GM19240 (cell line): ENCODE measurements at regions not wholly inside any gene's neighbourhood (a gene's known extent, or its start where the extent isn't known, plus 50 kb on each side); places are given as distances from the start of the nearest gene placed in this dataset.
"Not testable (repeated sequence)": the region's sequence is repeated elsewhere in the genome, so short reads cannot be mapped to it uniquely, and the experiment has no call there.

Source experiments
- DNase-seq: peaks from one replicate; pipeline ENCODE4 v3.0.0; 2011; ENCODE audit warnings: low spot score; ENCODE audit not compliant: insufficient read length

DNA sequence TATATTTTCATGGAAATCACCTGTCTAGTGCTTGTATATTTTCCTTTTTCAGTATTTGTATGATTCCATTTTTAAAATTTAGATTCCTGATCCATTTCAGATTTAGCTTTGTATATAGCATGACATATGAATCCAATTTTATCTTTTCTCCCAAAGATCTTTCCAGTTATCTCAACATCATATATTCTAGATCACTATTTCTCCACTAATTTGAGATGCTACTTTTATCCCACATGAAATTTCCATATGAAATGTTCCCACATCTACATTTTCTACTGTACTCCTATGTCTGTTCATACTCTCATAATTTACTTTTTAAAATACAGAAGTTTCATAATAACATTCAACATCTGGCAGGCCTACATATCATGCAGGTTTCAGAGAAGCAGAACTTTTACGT lies 1784.1 kb downstream of the SLITRK5 start:
- DNase-seq, result no peak

DNA sequence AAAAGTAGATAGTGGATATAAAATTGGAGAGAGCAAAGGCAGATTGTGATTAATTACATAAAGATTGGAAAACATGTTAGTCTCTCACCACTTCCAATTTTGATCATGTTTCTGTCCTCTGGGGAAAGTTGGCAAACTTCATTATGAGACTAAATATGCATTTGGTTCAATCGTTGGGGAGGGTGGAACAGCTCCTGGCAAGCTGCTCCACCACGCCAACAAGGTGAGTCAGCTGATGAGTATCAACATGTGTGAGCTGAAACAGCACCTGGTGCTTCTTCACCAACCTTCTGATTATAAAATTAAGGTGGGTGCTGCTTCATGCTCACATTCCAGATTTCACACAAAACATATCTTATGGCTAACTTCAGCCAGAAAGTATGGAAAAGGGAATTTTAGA lies 1784.6 kb downstream of the SLITRK5 start:
- no peak for DNase-seq

DNA sequence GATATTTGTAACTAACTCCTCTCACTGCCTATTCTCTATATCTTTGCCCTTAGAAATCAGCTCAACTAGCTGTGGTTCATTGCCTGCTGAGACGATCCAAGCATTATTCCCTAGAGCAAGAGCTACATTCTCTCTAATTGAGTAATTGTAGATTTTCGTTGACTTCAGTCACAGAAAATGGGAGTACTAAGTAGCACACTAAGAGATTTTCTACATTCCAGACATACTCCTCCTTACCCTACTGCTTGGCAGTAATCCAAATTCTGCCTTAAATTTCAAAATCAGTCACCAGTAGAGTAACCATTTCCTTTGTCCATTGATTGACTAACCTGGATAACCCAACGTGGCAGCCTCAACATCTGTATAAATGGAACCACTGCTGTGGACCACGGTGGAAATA lies 1786.8 kb downstream of the SLITRK5 start:
- DNase-seq, result no peak

DNA sequence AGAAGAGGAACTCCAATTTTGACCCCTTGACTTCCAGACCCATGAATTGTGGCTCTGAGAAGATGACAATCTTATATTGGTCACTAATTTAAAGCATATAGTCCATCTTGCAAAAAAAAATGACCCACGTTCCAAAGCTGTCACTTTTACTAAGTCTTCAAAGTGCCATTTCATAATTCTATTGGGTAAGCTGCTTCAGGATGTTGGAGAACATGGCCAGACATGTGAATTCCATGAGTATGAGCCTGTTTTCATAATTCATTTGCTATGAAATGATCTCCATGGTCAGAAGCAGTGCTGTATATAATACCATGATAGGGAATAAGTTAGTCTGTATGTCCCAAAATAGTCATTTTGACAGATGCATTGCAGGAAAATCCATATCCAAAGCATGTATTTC lies 1787.3 kb downstream of the SLITRK5 start:
- DNase-seq, result no peak

DNA sequence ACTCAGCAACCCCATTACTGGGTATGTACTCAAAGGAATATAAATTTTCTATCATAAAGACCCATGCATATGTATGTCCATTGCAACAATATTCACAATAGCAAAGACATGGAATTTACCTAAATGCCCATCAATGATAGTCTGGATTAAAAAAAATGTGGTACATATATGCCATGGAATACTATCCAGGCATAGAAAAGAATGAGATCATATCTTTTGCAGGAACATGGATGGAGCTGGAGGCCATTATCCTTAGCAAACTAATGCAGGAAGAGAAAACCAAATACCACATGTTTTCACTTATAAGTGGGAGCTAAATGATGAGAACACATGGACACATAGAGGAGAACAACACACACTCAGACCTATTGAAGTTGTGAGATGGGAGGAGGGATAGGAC lies 1789.7 kb downstream of the SLITRK5 start:
- not testable (repeated sequence) for DNase-seq

DNA sequence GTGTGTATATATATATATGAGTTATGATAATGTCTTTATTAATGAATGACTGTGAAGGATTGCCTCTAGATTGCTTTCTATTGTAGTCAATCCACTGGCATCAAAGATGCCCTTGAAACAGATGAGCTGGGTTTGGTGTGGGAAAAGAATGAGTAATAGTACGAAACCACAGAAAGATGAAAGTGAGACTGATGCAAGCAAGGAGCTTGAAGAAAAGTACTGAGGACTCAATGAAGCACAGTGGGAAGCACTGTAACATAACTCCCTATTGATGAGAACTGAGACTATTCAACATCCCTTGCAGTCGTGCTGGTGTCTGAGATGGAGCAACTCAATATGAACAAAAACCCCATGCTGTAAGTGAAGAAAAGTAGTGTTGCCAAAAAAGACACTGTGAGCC lies 1794.2 kb downstream of the SLITRK5 start:
- DNase-seq, result no peak

DNA sequence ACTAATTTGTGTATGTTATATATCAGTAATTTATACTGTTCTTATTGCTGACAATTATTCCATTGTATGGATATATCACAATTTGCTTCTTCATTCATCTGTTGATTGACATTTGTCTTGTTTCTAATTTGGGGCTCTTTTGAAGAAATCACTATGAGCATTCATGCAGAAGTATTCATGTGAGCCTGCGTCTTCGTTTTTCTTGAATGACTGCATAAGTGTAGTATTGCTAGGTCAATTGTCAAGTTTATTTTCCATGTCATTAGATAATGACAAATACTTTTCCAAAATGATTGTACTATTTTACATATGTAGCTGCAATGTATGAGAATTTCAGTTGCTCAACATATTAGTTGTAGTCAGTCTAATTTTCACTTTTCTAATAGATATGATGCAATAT lies 1796.9 kb downstream of the SLITRK5 start:
- no peak for DNase-seq

DNA sequence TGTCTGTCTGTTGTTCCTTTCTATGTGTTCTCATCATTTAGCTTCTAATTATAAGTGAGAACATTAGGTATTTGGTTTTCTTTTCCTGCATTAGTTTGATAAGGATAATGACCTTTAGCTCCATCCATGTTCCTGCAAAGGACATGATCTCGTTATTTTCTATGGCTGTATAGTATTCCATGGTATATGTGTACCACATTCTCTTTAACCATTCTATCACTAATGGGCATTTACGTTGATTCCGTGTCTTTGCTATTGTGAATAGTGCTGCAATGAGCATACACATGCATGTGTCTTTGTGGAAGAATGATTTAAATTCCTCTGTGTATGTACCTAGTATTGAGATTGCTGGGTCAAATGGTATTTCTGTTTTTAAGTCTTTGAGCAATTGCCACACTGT lies 1799.7 kb downstream of the SLITRK5 start:
- no peak for DNase-seq

DNA sequence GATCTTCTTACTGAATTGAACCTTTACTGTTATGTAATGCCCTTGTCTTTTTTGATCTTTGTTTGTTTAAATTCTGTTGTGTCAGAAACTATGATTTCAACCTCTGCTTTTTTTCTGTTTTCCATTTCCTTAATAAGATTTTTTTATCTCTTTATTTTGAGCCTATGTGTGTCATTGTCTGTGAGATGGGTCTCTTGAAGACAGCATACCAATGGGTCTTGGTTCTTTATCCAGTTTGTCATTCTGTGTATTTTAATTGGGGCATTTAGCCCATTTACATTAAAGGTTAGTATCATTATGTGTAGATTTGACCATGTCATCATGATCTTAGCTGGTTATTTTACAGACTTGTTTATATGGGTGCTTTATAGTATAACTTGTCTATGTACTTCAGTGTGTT lies 1803.3 kb downstream of the SLITRK5 start:
- DNase-seq, result no peak

DNA sequence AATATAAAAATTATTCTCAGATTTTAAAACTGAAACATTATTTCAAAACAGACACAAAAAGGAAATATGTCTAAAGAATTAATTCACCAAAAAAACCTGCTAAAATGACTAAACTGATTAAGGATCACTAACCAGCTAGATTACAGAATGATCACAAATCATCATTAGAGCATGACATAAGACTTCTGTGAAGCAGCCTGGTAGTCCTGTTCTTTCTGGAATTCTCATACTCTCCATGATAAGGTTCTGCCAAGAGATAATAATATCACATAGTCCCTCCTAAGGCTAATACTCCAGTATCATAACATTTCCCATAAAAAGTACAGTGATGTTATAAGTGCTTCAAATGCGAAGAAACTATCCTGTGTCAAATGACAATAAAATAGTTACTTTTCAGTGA lies 1814.9 kb downstream of the SLITRK5 start:
- no peak for DNase-seq

DNA sequence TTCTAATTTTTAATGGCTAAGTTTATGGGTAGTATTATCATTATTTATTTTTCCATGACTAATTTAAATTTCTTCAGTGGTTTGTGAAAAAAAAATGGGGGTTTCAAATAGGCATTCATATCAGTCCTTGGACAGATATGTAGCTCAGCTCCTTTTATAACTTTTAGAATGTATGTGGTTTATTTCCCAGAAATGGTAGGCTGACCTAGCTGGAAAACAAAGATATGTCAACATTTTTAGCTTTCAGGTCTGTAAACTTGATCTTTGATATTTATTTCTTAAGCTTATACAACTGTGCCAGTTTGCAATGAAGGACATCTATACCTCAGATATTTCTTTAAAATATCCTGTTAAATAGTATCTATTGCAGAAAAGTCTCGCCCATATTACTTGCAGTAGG lies 1815.5 kb downstream of the SLITRK5 start:
- DNase-seq, result no peak

DNA sequence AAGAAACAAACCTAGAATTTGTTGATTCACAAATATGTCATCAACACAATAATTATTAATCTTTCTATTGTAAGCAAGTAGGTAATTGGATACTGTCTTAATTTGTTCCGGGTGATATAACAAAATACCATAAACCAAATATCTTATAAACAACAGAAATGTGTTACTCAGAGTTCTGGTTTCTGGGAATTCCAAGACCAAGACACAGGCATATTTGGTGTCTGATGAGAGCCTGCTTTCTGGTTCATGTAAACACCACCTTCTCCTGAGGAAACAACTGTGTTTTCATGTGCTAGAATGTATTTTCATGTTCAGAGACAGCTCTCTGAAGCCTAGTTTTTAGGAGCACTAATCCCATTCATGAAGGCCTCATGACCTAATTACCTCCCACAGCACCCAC lies 1819.5 kb downstream of the SLITRK5 start:
- no peak for DNase-seq

DNA sequence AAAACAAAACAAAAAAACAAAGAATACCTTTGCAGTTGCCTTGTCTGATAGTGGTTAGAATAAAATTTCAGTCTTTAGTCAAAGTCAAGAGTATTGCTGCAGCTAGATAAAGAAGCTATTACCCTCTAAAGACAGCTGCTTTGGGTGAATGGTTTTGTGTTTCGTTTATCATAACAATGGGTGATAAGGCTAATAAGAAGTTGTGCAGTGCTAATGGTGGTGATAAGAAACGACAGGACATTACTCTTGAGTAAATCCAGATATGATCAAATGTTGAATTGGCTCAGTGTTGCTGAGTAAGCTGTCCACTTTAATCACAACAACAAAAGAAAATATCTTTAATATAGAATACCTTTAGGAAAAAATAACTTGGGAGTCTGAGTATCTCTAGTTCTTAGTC lies 1825.3 kb downstream of the SLITRK5 start:
- no peak for DNase-seq

DNA sequence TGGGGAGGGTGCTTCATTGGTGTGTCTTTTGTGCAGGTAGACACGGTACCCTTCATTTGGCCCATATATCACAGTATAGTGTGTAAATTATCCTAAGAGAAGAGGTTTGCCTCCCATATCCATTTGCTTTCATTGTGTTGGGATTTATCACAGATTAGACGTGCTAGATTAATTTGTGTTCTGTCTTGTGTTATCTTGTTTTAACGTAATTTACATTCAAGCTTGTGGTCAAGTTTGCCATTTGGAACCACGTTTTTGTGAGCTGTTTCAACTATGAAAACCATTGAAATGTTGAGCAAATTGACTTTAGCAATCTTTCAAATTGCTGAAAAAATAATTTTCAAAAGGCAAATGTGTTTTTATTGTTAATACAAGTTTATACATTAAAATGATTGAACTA lies 1826.5 kb downstream of the SLITRK5 start:
- no peak for DNase-seq

DNA sequence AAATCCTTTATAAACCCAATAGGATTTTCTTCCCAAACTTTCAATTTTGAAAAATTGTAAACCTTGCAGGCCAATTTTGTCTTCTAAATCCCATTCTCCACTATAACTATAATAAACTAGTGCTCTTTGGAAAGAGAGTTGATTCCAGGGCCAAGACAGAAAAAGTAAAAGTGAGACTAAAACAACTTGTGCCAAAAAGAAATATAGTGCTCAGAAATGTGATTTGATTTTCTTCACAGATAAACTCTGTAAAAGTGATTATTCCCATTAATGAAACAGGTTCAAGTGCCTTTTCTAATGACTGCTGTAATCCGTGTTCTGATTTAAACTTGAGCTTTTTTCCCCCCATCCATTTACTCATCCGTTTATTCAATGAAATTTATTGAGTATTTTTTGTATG lies 1831.1 kb downstream of the SLITRK5 start:
- DNase-seq, result no peak

DNA sequence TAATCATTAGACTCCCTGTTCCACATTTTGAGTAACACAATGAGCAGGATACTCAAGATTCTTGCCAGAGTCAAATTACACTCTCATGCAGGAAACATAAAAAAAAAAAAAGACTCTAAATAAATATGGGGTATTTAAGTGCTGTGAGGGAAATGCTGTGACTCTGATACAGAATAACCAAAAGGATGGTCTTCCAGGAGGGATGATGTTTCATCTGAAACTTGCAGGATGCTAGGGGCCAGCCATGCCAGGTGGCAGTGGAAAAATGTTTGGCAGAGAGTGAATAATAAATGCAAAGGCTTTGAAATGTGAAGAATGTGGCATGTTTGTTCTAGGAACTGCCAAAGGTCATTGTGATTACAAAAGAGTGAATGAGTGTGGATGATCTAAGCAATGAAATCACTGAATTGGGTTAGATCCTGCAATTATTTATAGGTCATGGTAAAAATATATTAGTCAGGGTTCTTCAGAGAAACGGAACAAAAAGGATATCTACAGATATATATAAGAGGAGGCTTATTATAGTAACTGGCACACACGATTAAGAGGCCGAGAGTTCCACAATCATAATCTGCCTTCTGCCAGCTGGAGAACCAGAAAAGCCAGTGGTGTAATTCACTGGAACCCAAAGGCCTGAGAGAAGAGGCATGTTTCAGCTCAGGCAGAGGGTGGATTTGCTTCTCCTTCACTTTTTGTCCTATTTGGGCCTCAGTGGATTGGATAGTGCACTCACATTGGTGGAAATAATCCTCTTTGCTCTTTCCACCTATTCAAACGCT lies 1832.8 kb upstream of the MIR17HG start:
- no peak for DNase-seq

DNA sequence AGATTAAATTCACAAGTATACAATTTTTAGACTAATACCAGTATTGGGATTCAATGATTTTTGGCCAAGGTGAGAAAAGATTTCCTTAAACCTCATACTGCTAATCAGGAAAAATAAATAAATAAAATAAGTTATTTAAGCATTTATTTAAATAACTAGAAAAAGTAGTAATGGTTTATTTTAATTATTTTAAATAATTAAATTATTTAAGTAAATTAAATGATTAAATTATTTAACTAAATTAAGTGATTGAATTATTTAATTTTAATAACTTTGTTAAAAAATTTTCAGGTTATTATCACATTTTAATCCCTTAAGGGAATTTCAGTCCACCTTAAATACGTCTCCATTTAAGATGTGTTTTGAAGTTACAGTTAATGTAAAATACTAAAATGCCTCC lies 1831.5 kb upstream of the MIR17HG start:
- DNase-seq, result no peak

DNA sequence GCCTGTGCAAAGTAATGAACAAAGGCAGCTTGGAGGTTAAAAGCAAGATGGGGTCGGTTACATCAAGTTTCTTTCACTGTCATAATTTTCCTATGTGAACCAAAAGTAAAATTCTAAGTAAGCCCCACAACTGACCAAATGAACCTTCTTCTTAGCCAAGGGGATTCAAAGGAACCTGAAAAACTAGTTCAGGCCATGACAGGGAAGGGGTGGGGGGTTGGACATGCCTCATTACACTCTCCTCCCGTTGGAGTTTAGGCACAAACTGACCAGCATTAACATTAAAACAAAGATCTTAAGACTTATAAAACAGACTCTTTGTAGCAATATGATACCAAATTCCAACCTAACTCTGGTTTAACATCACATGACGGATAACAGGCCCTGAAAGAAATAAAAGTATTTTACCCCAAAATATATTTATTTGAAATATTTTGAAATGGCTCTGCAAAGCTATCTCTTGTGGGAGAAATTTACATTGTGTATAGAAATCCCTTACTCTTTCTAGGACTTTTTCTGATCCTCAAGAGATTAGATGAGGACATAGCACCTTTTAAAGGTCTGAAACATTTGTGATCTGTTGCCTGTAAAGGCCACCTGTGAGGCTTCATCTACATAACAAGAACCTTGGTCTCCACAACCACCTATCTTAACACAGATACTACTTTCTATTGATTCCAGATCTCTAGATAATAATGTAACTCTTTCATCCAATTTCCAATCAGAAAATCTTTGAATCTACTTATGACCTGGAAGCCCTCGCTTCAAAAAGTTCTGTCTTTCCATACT lies 1829.0 kb upstream of the MIR17HG start:
- no peak for DNase-seq

DNA sequence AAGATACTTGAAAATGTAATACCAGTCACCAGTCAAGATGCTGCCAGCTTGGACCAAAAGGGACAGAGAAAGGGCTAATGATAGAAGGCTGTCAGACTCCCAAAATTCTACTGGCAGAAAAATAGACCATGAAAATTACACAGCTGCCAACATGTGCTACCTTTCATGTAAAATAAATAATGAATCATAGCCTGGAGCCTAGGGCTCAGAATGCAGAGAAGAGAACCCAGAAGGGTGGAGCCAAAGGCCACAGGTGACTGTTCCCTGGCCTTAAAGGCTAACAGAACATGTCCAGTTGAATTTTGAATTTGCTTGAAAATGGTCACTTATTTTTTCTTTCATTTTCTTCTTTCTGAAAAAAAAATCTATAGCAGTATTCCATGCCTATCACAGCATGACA lies 1827.0 kb upstream of the MIR17HG start:
- no peak for DNase-seq

DNA sequence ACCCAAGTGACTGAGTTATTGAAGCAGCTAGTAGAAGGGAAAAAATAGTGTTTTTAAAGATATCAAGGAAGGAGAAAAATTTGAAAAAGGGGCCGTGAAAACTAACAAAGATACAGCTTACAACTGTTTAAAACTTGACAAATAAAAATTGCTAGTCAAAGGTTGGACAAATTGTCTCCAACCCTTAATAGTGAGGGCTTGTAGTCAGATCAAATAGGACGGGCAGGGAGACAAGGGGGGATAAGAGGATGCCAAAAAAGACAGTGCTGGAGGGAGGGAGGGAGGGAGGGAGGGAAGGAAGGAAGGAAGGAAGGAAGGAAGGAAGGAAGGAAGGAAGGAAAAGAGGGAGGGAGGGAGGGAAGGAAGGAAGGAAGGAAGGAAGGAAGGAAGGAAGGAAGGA lies 1825.8 kb upstream of the MIR17HG start:
- DNase-seq, result not testable (repeated sequence)

DNA sequence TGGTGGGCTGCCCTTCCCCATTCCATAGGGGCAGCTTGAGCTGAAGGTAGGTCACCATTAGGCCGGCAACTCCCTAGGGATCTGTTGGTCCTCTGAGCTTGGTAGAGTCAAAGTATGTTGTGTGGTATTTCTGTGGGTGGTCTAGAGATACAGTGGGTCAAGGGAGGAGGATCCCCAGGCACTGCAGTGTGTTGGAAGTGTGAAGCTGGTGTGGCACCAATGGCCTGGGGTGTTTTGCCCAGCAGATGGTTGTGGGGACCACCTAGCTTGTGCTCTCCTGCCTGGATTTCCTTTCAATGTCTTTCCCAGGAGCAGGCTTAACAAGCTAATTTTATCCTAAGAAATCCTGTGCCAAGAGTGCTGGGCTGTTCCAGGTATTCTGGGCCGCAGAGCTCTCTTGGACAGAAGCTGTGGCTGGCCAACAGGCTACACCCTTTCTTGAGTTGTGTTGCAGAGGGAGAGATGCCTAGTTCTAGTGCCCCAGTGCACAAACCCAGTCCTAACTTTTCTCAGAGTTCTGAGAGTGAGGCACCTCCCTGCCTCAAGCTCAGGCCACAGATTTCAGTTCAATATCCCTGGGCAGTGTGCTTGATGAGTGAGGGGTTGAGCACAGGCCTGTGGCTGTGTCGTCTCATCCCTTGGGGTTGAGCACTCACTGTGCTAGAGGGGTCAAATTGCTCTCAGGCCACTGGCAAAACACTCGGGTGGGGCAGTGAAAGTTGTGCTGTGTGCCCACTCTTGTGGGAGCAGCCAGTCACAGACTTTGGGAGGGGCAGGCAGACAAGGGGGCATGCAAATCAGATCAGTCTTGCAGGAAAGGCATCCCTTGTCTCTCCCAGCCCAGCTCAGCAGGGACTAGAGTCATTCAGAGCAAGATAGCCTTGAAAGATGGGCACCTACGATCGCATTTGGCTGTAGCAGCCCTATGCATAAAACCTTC lies 1806.1 kb upstream of the MIR17HG start:
- DNase-seq, result no peak

DNA sequence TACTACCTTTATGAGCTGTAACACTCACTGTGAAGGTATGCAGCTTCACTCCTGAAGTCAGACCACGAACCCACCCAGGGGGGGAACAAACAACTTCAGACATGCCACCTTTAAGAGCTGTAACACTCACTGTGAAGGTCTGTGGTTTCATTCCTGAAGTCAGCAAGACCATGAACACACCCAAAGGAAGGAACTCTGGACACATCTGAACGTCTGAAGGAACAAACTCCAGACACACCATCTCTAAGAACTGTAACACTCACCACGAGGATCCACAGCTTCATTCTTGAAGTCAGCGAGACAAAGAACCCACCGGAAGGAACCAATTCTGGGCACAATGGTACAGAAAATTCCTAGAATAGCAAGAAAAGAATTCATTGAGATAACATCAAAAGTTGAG lies 1796.5 kb upstream of the MIR17HG start:
- no peak for DNase-seq
